GM19043 (cell line): ENCODE measurements at regions not wholly inside any gene's neighbourhood (a gene's known extent, or its start where the extent isn't known, plus 50 kb on each side); places are given as distances from the start of the nearest gene placed in this dataset.

Experiments
- ATAC-seq: cut with Tn5 transposase; IDR thresholded peaks from one replicate; pipeline ENCODE4 v1.9.1; 2021; ENCODE audit warnings: low read depth; ENCODE audit not compliant: unreplicated experiment

DNA sequence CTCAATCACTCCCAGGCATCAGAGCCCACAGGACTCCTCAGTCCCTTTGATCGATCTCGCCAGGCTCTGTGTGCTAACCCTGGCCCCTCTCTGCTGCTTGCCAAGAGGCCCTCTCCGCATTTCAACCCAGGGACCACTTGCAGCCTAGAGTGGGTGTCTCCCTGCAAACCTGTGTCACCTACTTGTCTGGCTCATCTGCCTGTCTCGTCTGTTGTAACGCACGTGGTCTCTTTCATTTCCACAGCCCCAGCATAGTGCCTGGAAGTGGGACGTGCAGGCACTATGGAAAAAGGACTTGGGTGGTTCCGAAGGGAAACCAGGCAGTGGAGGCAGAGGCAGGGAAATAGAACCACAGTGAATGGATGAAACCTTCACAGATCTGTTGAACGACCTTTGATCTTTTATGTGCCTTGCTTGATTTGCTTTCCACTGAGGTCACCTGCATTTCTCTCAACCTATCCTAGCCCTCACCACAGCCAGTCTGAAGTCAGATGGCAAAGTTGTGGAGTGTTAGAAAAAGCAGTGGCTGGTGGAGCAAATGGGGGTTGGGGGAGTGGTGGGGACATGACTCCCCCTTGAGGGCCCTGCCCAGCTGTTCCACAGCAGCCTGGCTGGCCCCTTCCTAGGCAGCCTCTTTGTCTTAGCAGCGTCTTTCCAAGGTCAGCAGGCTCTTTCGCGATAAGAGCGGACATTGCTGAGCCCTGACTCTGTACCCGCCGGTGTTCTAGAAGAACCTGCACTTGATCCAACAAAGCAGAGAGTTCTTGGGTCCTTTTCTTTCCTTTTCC lies 55.8 kb upstream of the TAGAP start:
- no peak for ATAC-seq

GRCh38 chr6:159099961-159100360 lies 55.2 kb upstream of the TAGAP start:
- no peak for ATAC-seq

DNA sequence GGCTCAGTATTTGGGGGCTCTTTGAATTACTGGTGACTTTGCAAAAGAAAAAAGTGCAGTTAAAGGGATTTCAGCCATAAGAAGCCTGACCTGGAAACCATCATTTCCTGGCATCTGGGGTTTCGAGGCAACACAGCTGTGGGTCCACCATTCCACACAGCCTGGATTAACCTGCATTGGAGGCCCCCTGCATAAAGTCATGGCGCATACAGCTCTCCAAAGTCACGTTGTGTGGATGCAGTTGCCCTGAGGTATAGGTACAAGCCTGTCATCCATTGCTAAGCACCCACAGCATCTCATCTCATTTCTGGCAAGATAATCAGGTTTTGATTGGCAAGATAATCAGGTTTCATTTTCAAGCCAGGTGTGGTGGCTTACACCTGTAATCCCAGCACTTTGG lies 54.5 kb upstream of the TAGAP start:
- no peak for ATAC-seq

- peak; percentile 62 for ATAC-seq
Measured at GRCh38 chr6:159098636-159099106, 53.9 kb upstream of the TAGAP start.

- ATAC-seq: no peak
Measured at GRCh38 chr6:159097256-159097655, 52.5 kb upstream of the TAGAP start.

- ATAC-seq: no peak
Measured at GRCh38 chr6:159095616-159096015, 50.8 kb upstream of the TAGAP start.

DNA sequence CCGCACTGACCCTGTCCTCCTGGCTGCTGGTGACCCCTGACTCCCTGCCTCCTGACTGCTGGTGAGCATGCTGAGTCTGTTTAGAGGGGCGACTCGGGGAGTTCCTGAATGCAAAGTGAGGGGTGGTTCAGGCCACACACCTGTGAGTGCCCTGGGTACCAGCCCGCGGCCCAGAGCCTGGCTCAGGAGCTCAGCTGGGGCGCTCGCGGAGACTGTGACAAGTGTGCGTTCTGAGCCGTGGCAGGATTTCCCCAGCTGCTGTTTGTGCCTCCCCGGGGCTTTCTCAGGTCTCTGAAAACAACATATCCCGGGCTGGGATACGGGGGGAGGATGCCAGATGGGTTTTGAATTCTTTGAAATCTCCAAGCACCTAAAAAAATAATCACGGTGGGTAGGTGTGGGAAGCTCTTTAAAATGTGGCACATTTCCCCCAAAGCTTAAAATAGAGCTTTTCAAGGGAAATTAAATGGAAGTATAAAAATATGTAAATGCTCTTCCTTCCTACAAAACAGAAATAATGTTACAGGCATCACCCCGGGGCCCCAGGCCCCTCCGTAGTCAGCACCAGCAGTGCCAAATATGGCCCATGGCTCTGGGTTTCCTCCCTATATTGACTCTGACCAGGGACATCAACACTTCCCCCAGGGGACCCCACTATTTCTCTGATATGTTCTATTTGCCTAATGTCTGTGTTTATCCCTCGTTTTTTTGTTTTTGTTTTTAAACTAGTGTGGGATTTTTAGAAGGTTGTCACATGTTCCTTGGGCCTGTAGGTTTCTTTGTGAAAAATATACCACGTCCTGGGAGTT lies 49.9 kb upstream of the TAGAP start:
- no peak for ATAC-seq
